ENCODE measurements at regions not wholly inside any gene's neighbourhood (a gene's known extent, or its start where the extent isn't known, plus 50 kb on each side); places are given as distances from the start of the nearest gene placed in this dataset.

DNA sequence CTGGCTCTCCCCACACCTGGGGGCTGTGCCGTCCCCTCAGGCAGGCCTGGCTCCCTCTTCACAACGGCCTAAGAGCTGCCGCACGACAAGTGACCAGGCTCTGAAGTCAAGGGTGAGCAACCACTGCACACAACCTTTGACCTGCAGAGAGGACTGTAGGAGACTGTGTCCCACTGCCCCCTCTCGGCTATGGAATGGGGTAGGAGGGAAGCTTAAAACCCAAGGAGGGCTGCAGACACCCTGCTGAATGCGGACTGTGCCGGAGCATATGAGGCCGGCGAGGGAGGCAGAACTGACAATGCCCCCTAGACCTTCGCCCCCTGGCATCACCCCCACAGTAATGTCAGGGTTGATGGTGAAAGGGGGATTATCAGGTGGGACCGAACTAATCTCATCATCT is 311.9 kb downstream of the CTTN start:
- H3K27ac ChIP-seq, result no peak overlapping the region
- DNase-seq, result no peak
- no peaks in the 10 kb centered on the region for H3K9me3 ChIP-seq
- TF ChIP-seq, protein P1, sequence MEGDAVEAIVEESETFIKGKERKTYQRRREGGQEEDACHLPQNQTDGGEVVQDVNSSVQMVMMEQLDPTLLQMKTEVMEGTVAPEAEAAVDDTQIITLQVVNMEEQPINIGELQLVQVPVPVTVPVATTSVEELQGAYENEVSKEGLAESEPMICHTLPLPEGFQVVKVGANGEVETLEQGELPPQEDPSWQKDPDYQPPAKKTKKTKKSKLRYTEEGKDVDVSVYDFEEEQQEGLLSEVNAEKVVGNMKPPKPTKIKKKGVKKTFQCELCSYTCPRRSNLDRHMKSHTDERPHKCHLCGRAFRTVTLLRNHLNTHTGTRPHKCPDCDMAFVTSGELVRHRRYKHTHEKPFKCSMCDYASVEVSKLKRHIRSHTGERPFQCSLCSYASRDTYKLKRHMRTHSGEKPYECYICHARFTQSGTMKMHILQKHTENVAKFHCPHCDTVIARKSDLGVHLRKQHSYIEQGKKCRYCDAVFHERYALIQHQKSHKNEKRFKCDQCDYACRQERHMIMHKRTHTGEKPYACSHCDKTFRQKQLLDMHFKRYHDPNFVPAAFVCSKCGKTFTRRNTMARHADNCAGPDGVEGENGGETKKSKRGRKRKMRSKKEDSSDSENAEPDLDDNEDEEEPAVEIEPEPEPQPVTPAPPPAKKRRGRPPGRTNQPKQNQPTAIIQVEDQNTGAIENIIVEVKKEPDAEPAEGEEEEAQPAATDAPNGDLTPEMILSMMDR (IDR thresholded peaks at IDR 0.05), result no peak
- no peak for TF ChIP-seq POLR2A (IDR thresholded peaks at IDR 0.05)
- H3K27me3 ChIP-seq, result no peaks in the 10 kb centered on the region
- intact Hi-C loops (cut with DNase I; ENCODE audit: low total_unique reads), result no loop called here
- H3K4me3 ChIP-seq, result no peak overlapping the region
- H3K36me3 ChIP-seq, result no peaks in the 10 kb centered on the region
- H3K4me1 ChIP-seq, result no peaks in the 10 kb centered on the region

DNA sequence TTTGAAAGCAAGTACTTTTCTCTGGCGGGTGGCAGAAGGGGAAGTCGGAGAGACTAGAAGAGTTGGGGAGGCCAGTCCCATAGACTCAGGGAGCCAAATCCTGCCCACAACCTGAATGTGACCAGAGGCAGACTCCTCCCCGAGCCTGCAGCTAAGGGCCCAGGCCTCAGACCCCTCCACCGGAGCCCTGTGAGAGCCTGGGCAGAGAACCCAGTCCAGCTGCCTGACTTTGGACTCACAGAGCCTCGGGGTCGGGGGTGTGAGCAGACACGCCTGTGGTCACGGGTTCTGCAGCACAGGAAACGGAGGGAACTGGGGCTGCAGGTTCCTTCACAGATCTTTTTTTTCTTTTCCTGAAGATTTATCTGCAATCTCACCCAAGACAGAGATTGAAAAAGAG is 312.3 kb downstream of the CTTN start:
- no peak overlapping the region for H3K4me3 ChIP-seq
- TF ChIP-seq, protein P1 (IDR thresholded peaks at IDR 0.05), result no peak
- no peak for TF ChIP-seq POLR2A (IDR thresholded peaks at IDR 0.05)
- H3K27me3 ChIP-seq, result no peaks in the 10 kb centered on the region
- H3K27ac ChIP-seq, result no peak overlapping the region
- DNase-seq, result no peak
- H3K36me3 ChIP-seq, result no peaks in the 10 kb centered on the region
- no peaks in the 10 kb centered on the region for H3K4me1 ChIP-seq
- no peaks in the 10 kb centered on the region for H3K9me3 ChIP-seq
- intact Hi-C loops (cut with DNase I; ENCODE audit: low total_unique reads), result no loop called here

DNA sequence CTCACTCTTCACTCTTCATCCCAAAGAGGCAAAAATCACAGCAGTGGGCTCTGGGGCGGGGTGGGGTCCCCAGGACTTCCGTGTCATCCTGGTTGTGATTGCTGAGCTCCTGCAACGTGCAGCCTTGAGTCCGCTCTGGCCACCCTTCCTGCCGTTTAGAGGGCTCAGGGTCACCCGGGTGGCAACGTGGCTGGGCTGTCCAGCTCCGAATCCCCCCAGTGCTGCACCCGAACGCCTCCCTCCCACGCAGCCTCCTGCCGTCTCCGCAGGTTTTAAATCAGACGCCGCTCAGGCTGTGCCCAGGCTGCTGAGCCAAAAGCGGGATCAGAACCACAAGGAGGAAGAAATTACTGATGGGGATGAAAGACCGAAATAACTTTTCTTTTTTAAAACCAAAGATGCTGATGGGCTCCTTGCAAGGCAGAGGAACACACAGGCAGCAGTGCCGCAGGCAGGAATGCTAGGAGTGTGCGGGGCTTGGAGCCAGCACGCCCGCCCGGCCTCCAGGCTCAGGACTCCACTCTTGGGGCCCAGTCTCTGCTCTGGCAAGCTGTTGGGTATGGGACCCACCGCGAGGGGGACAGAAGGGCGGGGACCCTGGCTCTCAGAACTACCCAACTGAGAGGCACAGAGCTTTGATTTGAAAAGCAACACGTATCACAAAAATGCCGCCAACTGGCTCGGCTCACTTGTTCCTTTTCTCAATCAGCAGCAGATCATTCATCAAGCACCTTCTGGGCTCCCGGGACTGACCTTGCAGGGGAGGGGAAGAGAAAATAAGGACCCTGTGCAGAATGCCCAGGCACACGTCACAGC is 313.0 kb downstream of the CTTN start:
- Histone ChIP-seq H3K9me3 (no peaks in the 10 kb centered on the region), H3K4me3 (no peak overlapping the region), H3K27me3 (no peaks in the 10 kb centered on the region), H3K36me3 (no peaks in the 10 kb centered on the region), H3K27ac (no peak overlapping the region), H3K4me1 (no peaks in the 10 kb centered on the region)
- TF ChIP-seq, protein P1 (IDR thresholded peaks at IDR 0.05), result no peak
- TF ChIP-seq POLR2A (IDR thresholded peaks at IDR 0.05), result no peak
- DNase-seq, result no peak
- intact Hi-C loops (cut with DNase I; ENCODE audit: low total_unique reads), result no loop called here

DNA sequence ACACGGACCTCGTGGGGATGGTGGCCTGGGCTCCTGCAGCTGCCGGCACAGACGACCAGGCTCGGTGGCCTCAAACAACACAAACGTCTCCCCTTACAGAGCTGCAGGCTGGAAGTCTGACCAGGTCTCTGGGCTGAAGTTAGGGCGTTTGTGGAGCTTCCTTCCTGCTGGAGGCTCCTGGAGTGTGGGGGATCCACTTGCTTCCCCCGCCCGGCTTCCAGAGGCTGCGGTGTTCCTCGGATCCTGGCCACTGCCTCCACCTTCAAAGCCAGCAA is 313.5 kb downstream of the CTTN start:
- H3K27ac ChIP-seq, result no peak overlapping the region
- H3K4me1 ChIP-seq, result no peaks in the 10 kb centered on the region
- intact Hi-C loops (cut with DNase I; ENCODE audit: low total_unique reads), result no loop called here
- TF ChIP-seq, protein P1 (IDR thresholded peaks at IDR 0.05), result no peak
- TF ChIP-seq POLR2A (IDR thresholded peaks at IDR 0.05), result no peak
- no peaks in the 10 kb centered on the region for H3K9me3 ChIP-seq
- H3K4me3 ChIP-seq, result no peak overlapping the region
- no peak for DNase-seq
- no peaks in the 10 kb centered on the region for H3K27me3 ChIP-seq
- H3K36me3 ChIP-seq, result no peaks in the 10 kb centered on the region

DNA sequence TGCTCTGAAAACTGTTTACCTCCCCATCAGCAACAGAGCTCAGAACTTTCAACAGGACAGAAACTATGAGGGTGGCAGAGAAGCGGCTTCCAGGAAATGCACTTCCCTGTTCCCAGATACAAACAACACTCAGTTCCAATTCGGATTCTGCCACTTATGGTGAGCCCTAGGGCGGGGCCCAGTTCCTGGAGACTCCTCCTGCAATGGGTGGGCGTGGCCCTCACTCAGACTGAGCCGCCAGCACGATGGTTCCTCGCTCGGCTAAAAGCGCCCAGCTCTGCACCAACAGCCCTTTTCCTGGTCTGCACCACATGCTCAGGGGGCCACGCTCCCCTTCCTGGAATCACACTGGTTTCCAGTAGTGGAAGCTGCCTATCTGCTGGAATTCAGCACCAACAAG is 314.1 kb downstream of the CTTN start:
- no peaks in the 10 kb centered on the region for H3K27me3 ChIP-seq
- intact Hi-C loops (cut with DNase I; ENCODE audit: low total_unique reads), result no loop called here
- no peak for DNase-seq
- TF ChIP-seq, protein P1 (IDR thresholded peaks at IDR 0.05), result no peak
- no peak for TF ChIP-seq POLR2A (IDR thresholded peaks at IDR 0.05)
- H3K4me3 ChIP-seq, result no peak overlapping the region
- H3K36me3 ChIP-seq, result no peaks in the 10 kb centered on the region
- no peak overlapping the region for H3K27ac ChIP-seq
- H3K9me3 ChIP-seq, result no peaks in the 10 kb centered on the region
- H3K4me1 ChIP-seq, result no peaks in the 10 kb centered on the region
